ENCODE measurements at regions not wholly inside any gene's neighbourhood (a gene's known extent, or its start where the extent isn't known, plus 50 kb on each side); places are given as distances from the start of the nearest gene placed in this dataset.

GRCh38 chr2:239864247-239865058, 160.7 kb downstream of the NDUFA10 start:
- DNase-seq, result no peak
- no peaks in the 10 kb centered on the region for H3K27me3 ChIP-seq (ENCODE audit: control insufficient read depth in 2 of 2, insufficient read depth in 2 of 2, low read length in 2 of 2)
- H3K9me3 ChIP-seq (ENCODE audit: control insufficient read depth in 2 of 3, low read length in 3 of 3), result no peaks in the 10 kb centered on the region
- ChIA-PET CTCF (no interaction called here), POLR2A (no interaction called here)
- H3K27me3 Mint-ChIP-seq, result peaks cover 0 to 14% (median 0%) of the 10 kb centered on the region in 5 donors
- H3K36me3 ChIP-seq (ENCODE audit: control insufficient read depth in 2 of 3, insufficient read depth in 3 of 3, low read length in 3 of 3), result no peaks in the 10 kb centered on the region
- H3K36me3 Mint-ChIP-seq, result no peaks in the 10 kb centered on the region
- no peak overlapping the region for H3K4me3 ChIP-seq (ENCODE audit: low read length)
- intact Hi-C loops (cut with micrococcal nuclease), result no loop called here
- peaks cover 2 to 27% (median 16%) of the 10 kb centered on the region in 7 donors for H3K4me1 Mint-ChIP-seq
- no peaks in the 10 kb centered on the region for H3K9me3 Mint-ChIP-seq
- no peak overlapping the region for H3K27ac Mint-ChIP-seq
- ATAC-seq, result no peak
- no peak overlapping the region for H3K27ac ChIP-seq (ENCODE audit: low read depth, low read length)
- no peaks in the 10 kb centered on the region for H3K4me1 ChIP-seq (ENCODE audit: control insufficient read depth in 2 of 2, insufficient read depth in 2 of 2, low read length in 2 of 2)
- H3K4me3 Mint-ChIP-seq, result no peak overlapping the region

GRCh38 chr2:239862613-239863012, 162.5 kb downstream of the NDUFA10 start:
- no peak overlapping the region for H3K27ac Mint-ChIP-seq
- ATAC-seq, result no peak
- intact Hi-C loops (cut with micrococcal nuclease), result no loop called here
- no peak for DNase-seq
- H3K27me3 ChIP-seq (ENCODE audit: control insufficient read depth in 2 of 2, insufficient read depth in 2 of 2, low read length in 2 of 2), result peaks cover 0 to 1% of the 10 kb centered on the region in 2 donors
- H3K4me3 Mint-ChIP-seq, result no peak overlapping the region
- POLR2A ChIA-PET, result no interaction called here
- peaks cover 5 to 27% (median 16%) of the 10 kb centered on the region in 7 donors for H3K4me1 Mint-ChIP-seq
- H3K27ac ChIP-seq (ENCODE audit: low read depth, low read length), result no peak overlapping the region
- H3K4me3 ChIP-seq (ENCODE audit: low read length), result no peak overlapping the region
- peaks cover 0 to 28% (median 0%) of the 10 kb centered on the region in 5 donors for H3K27me3 Mint-ChIP-seq
- peaks cover 0 to 3% (median 0%) of the 10 kb centered on the region in 11 donors for H3K9me3 Mint-ChIP-seq
- H3K9me3 ChIP-seq (ENCODE audit: control insufficient read depth in 2 of 3, low read length in 3 of 3), result no peaks in the 10 kb centered on the region
- no peaks in the 10 kb centered on the region for H3K4me1 ChIP-seq (ENCODE audit: control insufficient read depth in 2 of 2, insufficient read depth in 2 of 2, low read length in 2 of 2)
- CTCF ChIA-PET, result no interaction called here
- H3K36me3 Mint-ChIP-seq, result no peaks in the 10 kb centered on the region
- no peaks in the 10 kb centered on the region for H3K36me3 ChIP-seq (ENCODE audit: control insufficient read depth in 2 of 3, insufficient read depth in 3 of 3, low read length in 3 of 3)

- Histone ChIP-seq H3K36me3 (ENCODE audit: control insufficient read depth in 2 of 3, insufficient read depth in 3 of 3, low read length in 3 of 3) (no peaks in the 10 kb centered on the region), H3K4me3 (ENCODE audit: low read length) (no peak overlapping the region), H3K9me3 (ENCODE audit: control insufficient read depth in 2 of 3, low read length in 3 of 3) (no peaks in the 10 kb centered on the region), H3K4me1 (ENCODE audit: control insufficient read depth in 2 of 2, insufficient read depth in 2 of 2, low read length in 2 of 2) (no peaks in the 10 kb centered on the region), H3K27me3 (ENCODE audit: control insufficient read depth in 2 of 2, insufficient read depth in 2 of 2, low read length in 2 of 2) (peaks cover 0 to 4% of the 10 kb centered on the region in 2 donors), H3K27ac (ENCODE audit: low read depth, low read length) (no peak overlapping the region)
- DNase-seq (no peak), ATAC-seq (no peak)
- peaks cover 0 to 3% (median 0%) of the 10 kb centered on the region in 11 donors for H3K9me3 Mint-ChIP-seq
- ChIA-PET POLR2A (no interaction called here), CTCF (no interaction called here)
- H3K27me3 Mint-ChIP-seq, result peaks cover 10 to 31% (median 17%) of the 10 kb centered on the region in 5 donors
- intact Hi-C loops (cut with micrococcal nuclease), result no loop called here
- H3K36me3 Mint-ChIP-seq, result no peaks in the 10 kb centered on the region
- no peak overlapping the region for H3K27ac Mint-ChIP-seq
- H3K4me3 Mint-ChIP-seq, result no peak overlapping the region
- peaks cover 5 to 27% (median 16%) of the 10 kb centered on the region in 7 donors for H3K4me1 Mint-ChIP-seq
Observed at GRCh38 chr2:239858179-239858578, 167.0 kb downstream of the NDUFA10 start.

- Histone ChIP-seq H3K9me3 (ENCODE audit: control insufficient read depth in 2 of 3, low read length in 3 of 3) (no peaks in the 10 kb centered on the region), H3K4me3 (ENCODE audit: low read length) (no peak overlapping the region), H3K36me3 (ENCODE audit: control insufficient read depth in 2 of 3, insufficient read depth in 3 of 3, low read length in 3 of 3) (no peaks in the 10 kb centered on the region), H3K27ac (ENCODE audit: low read depth, low read length) (no peak overlapping the region), H3K27me3 (ENCODE audit: control insufficient read depth in 2 of 2, insufficient read depth in 2 of 2, low read length in 2 of 2) (peaks cover 0 to 4% of the 10 kb centered on the region in 2 donors), H3K4me1 (ENCODE audit: control insufficient read depth in 2 of 2, insufficient read depth in 2 of 2, low read length in 2 of 2) (no peaks in the 10 kb centered on the region)
- H3K4me1 Mint-ChIP-seq, result peaks cover 5 to 25% (median 16%) of the 10 kb centered on the region in 7 donors
- no peak overlapping the region for H3K4me3 Mint-ChIP-seq
- ATAC-seq (no peak), DNase-seq (no peak)
- H3K27me3 Mint-ChIP-seq, result peaks cover 10 to 31% (median 17%) of the 10 kb centered on the region in 5 donors
- ChIA-PET CTCF (no interaction called here), POLR2A (no interaction called here)
- peaks cover 0 to 3% (median 0%) of the 10 kb centered on the region in 11 donors for H3K9me3 Mint-ChIP-seq
- no peak overlapping the region for H3K27ac Mint-ChIP-seq
- peaks cover 0 to 1% (median 0%) of the 10 kb centered on the region in 5 donors for H3K36me3 Mint-ChIP-seq
- intact Hi-C loops (cut with micrococcal nuclease), result no loop called here
Observed at GRCh38 chr2:239857591-239857990, 167.6 kb downstream of the NDUFA10 start.

- Mint-ChIP-seq H3K27ac (no peak overlapping the region), H3K4me3 (no peak overlapping the region), H3K4me1 (peaks cover 3 to 17% (median 11%) of the 10 kb centered on the region in 7 donors), H3K27me3 (peaks cover 10 to 28% (median 17%) of the 10 kb centered on the region in 5 donors), H3K36me3 (peaks cover 0 to 3% (median 0%) of the 10 kb centered on the region in 5 donors), H3K9me3 (peaks cover 0 to 6% (median 3%) of the 10 kb centered on the region in 11 donors)
- intact Hi-C loops (cut with micrococcal nuclease), result no loop called here
- H3K4me3 ChIP-seq (ENCODE audit: low read length), result no peak overlapping the region
- DNase-seq (no peak), ATAC-seq (no peak)
- no peak overlapping the region for H3K27ac ChIP-seq (ENCODE audit: low read depth, low read length)
- H3K4me1 ChIP-seq (ENCODE audit: control insufficient read depth in 2 of 2, insufficient read depth in 2 of 2, low read length in 2 of 2), result no peaks in the 10 kb centered on the region
- ChIA-PET CTCF (no interaction called here), POLR2A (no interaction called here)
- no peaks in the 10 kb centered on the region for H3K9me3 ChIP-seq (ENCODE audit: control insufficient read depth in 2 of 3, low read length in 3 of 3)
- peaks cover 0 to 4% of the 10 kb centered on the region in 2 donors for H3K27me3 ChIP-seq (ENCODE audit: control insufficient read depth in 2 of 2, insufficient read depth in 2 of 2, low read length in 2 of 2)
- no peaks in the 10 kb centered on the region for H3K36me3 ChIP-seq (ENCODE audit: control insufficient read depth in 2 of 3, insufficient read depth in 3 of 3, low read length in 3 of 3)
Observed at GRCh38 chr2:239856620-239857285, 168.4 kb downstream of the NDUFA10 start.

GRCh38 chr2:239855863-239856587, 169.1 kb downstream of the NDUFA10 start:
- Mint-ChIP-seq H3K4me3 (no peak overlapping the region), H3K4me1 (peaks cover 0 to 9% (median 7%) of the 10 kb centered on the region in 7 donors), H3K27ac (no peak overlapping the region), H3K27me3 (peaks cover 14 to 26% (median 18%) of the 10 kb centered on the region in 5 donors), H3K9me3 (peaks cover 0 to 13% (median 9%) of the 10 kb centered on the region in 11 donors), H3K36me3 (peaks cover 0 to 5% (median 3%) of the 10 kb centered on the region in 5 donors)
- ChIA-PET POLR2A (no interaction called here), CTCF (no interaction called here)
- H3K36me3 ChIP-seq (ENCODE audit: control insufficient read depth in 2 of 3, insufficient read depth in 3 of 3, low read length in 3 of 3), result no peaks in the 10 kb centered on the region
- no peak overlapping the region for H3K27ac ChIP-seq (ENCODE audit: low read depth, low read length)
- no peaks in the 10 kb centered on the region for H3K4me1 ChIP-seq (ENCODE audit: control insufficient read depth in 2 of 2, insufficient read depth in 2 of 2, low read length in 2 of 2)
- H3K4me3 ChIP-seq (ENCODE audit: low read length), result no peak overlapping the region
- DNase-seq, result peak in 1 of 9 donors; percentile 8
- intact Hi-C loops (cut with micrococcal nuclease), result no loop called here
- peaks cover 0 to 4% (median 0%) of the 10 kb centered on the region in 3 experiments for H3K9me3 ChIP-seq (ENCODE audit: control insufficient read depth in 2 of 3, low read length in 3 of 3)
- ATAC-seq, result no peak
- peaks cover 0 to 4% of the 10 kb centered on the region in 2 donors for H3K27me3 ChIP-seq (ENCODE audit: control insufficient read depth in 2 of 2, insufficient read depth in 2 of 2, low read length in 2 of 2)
